Neural progenitor cell (in vitro differentiated cells): ENCODE measurements at regions not wholly inside any gene's neighbourhood (a gene's known extent, or its start where the extent isn't known, plus 50 kb on each side); places are given as distances from the start of the nearest gene placed in this dataset.

Experiments used
- DNase-seq: peaks from one replicate; pipeline ENCODE4 v3.0.0-alpha.2; 2016; ENCODE audit warnings: low spot score
- H2AFZ ChIP-seq: fragments of 200-600 bp; sonication (generic); replicated peaks from 2 replicates; pipeline ENCODE4 v1.6.1; 2016; ENCODE audit warnings: antibody characterized with exemption
- H3F3A ChIP-seq: fragments of 200-600 bp; sonication (generic); 2 replicates; pipeline ENCODE4 v1.6.1; 2016; ENCODE audit warnings: antibody characterized with exemption, low read depth
- H3K27ac ChIP-seq: fragments of 200-600 bp; sonication (generic); 2 replicates; pipeline ENCODE4 v1.5.1; 2016; ENCODE audit warnings: mild to moderate bottlenecking
- H3K27me3 ChIP-seq: fragments of 200-600 bp; sonication (generic); 2 replicates; pipeline ENCODE4 v1.6.1; 2016; ENCODE audit warnings: mild to moderate bottlenecking, moderate library complexity
- H3K36me3 ChIP-seq: fragments of 200-600 bp; sonication (generic); 2 replicates; pipeline ENCODE4 v1.5.1; 2016
- H3K4me1 ChIP-seq: fragments of 200-600 bp; sonication (generic); 2 replicates; pipeline ENCODE4 v1.6.1; 2016; ENCODE audit warnings: mixed run types
- H3K4me2 ChIP-seq: fragments of 200-600 bp; sonication (generic); 2 replicates; pipeline ENCODE4 v1.6.1; 2016
- H3K4me3 ChIP-seq: fragments of 200-600 bp; sonication (generic); 2 replicates; pipeline ENCODE4 v1.5.1; 2016
- H3K79me2 ChIP-seq: fragments of 200-600 bp; sonication (generic); 2 replicates; pipeline ENCODE4 v1.6.1; 2016; ENCODE audit warnings: low read depth
- H3K9ac ChIP-seq: fragments of 200-600 bp; sonication (generic); 2 replicates; pipeline ENCODE4 v1.6.1; 2016
- H3K9me3 ChIP-seq: fragments of 200-600 bp; sonication (generic); 2 replicates; pipeline ENCODE4 v1.5.1; 2016; ENCODE audit warnings: low read depth
- H4K20me1 ChIP-seq: fragments of 200-600 bp; sonication (generic); 2 replicates; pipeline ENCODE4 v1.6.1; 2016; ENCODE audit warnings: low read depth
- H3K27ac Mint-ChIP-seq: 3 replicates; pipeline ENCODE4 v1.8.0; 2021; ENCODE audit warnings: mixed read lengths
- H3K27me3 Mint-ChIP-seq: 2 replicates; pipeline ENCODE4 v1.8.0; 2022; ENCODE audit warnings: low read depth, mild to moderate bottlenecking, inconsistent platforms, moderate library complexity, mixed read lengths; ENCODE audit not compliant: insufficient read depth
- H3K36me3 Mint-ChIP-seq: 3 replicates; pipeline ENCODE4 v1.8.0; 2021; ENCODE audit warnings: mixed read lengths
- H3K4me1 Mint-ChIP-seq: 3 replicates; pipeline ENCODE4 v1.8.0; 2021; ENCODE audit warnings: mixed read lengths
- H3K4me3 Mint-ChIP-seq: 3 replicates; pipeline ENCODE4 v1.8.0; 2021; ENCODE audit warnings: mild to moderate bottlenecking, moderate library complexity, mixed read lengths
- H3K9me3 Mint-ChIP-seq: 3 replicates; pipeline ENCODE4 v1.8.0; 2020; ENCODE audit warnings: mixed read lengths
- CTCF ChIP-seq: fragments of 200-600 bp; sonication (generic); IDR thresholded peaks from 2 replicates; pipeline ENCODE4 v1.5.1; 2017; ENCODE audit warnings: antibody characterized with exemption, mild to moderate bottlenecking
- EZH2 ChIP-seq: fragments of 200-600 bp; sonication (generic); IDR thresholded peaks from 2 replicates; pipeline ENCODE4 v1.6.1; 2017; ENCODE audit warnings: antibody characterized with exemption, mild to moderate bottlenecking, moderate library complexity
- EZH2phosphoT487 ChIP-seq: fragments of 200-600 bp; sonication (generic); IDR thresholded peaks from 2 replicates; pipeline ENCODE4 v1.6.1; 2017; ENCODE audit warnings: antibody characterized with exemption

GRCh38 chr22:25465949-25466348 is 98.5 kb upstream of the GRK3 start:
- peaks cover 13% of the 10 kb centered on the region for H3F3A ChIP-seq
- H3K4me1 ChIP-seq = no peaks in the 10 kb centered on the region
- H3K9ac ChIP-seq = no peak overlapping the region
- H3K36me3 ChIP-seq = no peaks in the 10 kb centered on the region
- no peak overlapping the region for H3K4me3 ChIP-seq
- H3K27me3 Mint-ChIP-seq = peaks cover 6% of the 10 kb centered on the region
- DNase-seq = no peak
- no peaks in the 10 kb centered on the region for H3K9me3 Mint-ChIP-seq
- no peak overlapping the region for H3K27ac Mint-ChIP-seq
- H3K4me2 ChIP-seq = no peak overlapping the region
- H3K79me2 ChIP-seq = no peaks in the 10 kb centered on the region
- H3K27ac ChIP-seq = no peak overlapping the region
- no peak overlapping the region for H2AFZ ChIP-seq
- H3K4me1 Mint-ChIP-seq = no peaks in the 10 kb centered on the region
- TF ChIP-seq EZH2phosphoT487 (no peak), EZH2 (no peak), CTCF (no peak)
- no peaks in the 10 kb centered on the region for H3K9me3 ChIP-seq
- H3K4me3 Mint-ChIP-seq = no peak overlapping the region
- H4K20me1 ChIP-seq = peaks cover 15% of the 10 kb centered on the region
- H3K36me3 Mint-ChIP-seq = peaks cover 15% of the 10 kb centered on the region
- H3K27me3 ChIP-seq = no peaks in the 10 kb centered on the region

- peaks cover 3% of the 10 kb centered on the region for H3K9me3 Mint-ChIP-seq
- peaks cover 13% of the 10 kb centered on the region for H3K36me3 Mint-ChIP-seq
- Histone ChIP-seq H3F3A (no peaks in the 10 kb centered on the region), H3K4me1 (no peaks in the 10 kb centered on the region), H3K27me3 (no peaks in the 10 kb centered on the region), H3K9ac (no peak overlapping the region), H4K20me1 (peaks cover 3% of the 10 kb centered on the region), H3K27ac (no peak overlapping the region), H3K4me3 (no peak overlapping the region), H3K36me3 (no peaks in the 10 kb centered on the region), H3K79me2 (no peaks in the 10 kb centered on the region), H3K4me2 (no peak overlapping the region), H3K9me3 (no peaks in the 10 kb centered on the region), H2AFZ (no peak overlapping the region)
- H3K27ac Mint-ChIP-seq = no peak overlapping the region
- no peak overlapping the region for H3K4me3 Mint-ChIP-seq
- H3K27me3 Mint-ChIP-seq = no peaks in the 10 kb centered on the region
- DNase-seq = no peak
- TF ChIP-seq CTCF = no peak
- TF ChIP-seq EZH2phosphoT487 = no peak
- no peak for TF ChIP-seq EZH2
- peaks cover 8% of the 10 kb centered on the region for H3K4me1 Mint-ChIP-seq
These were observed 92.1 kb upstream of the GRK3 start for GRCh38 chr22:25472382-25472781.

GRCh38 chr22:25475257-25476022 is 89.0 kb upstream of the GRK3 start:
- TF ChIP-seq CTCF (no peak), EZH2 (no peak), EZH2phosphoT487 (no peak)
- peak overlapping the region; percentile 47 for H3K27ac Mint-ChIP-seq
- peaks cover 3% of the 10 kb centered on the region for H4K20me1 ChIP-seq
- H3K4me2 ChIP-seq = no peak overlapping the region
- no peak overlapping the region for H3K9ac ChIP-seq
- no peaks in the 10 kb centered on the region for H3F3A ChIP-seq
- no peak overlapping the region for H3K27ac ChIP-seq
- H2AFZ ChIP-seq = no peak overlapping the region
- no peak for DNase-seq
- no peaks in the 10 kb centered on the region for H3K36me3 ChIP-seq
- H3K4me1 ChIP-seq = no peaks in the 10 kb centered on the region
- no peaks in the 10 kb centered on the region for H3K27me3 Mint-ChIP-seq
- no peak overlapping the region for H3K4me3 ChIP-seq
- H3K36me3 Mint-ChIP-seq = peaks cover 23% of the 10 kb centered on the region
- H3K4me3 Mint-ChIP-seq = no peak overlapping the region
- H3K9me3 Mint-ChIP-seq = peaks cover 3% of the 10 kb centered on the region
- H3K4me1 Mint-ChIP-seq = peaks cover 8% of the 10 kb centered on the region
- H3K27me3 ChIP-seq = no peaks in the 10 kb centered on the region
- no peaks in the 10 kb centered on the region for H3K9me3 ChIP-seq
- no peaks in the 10 kb centered on the region for H3K79me2 ChIP-seq
